Activated T-helper 17 cell treated with anti-CD3 and anti-CD28 coated beads, Interleukin-2, amount 50 U/mL, for 72 hours (primary cell): ENCODE measurements at regions not wholly inside any gene's neighbourhood (a gene's known extent, or its start where the extent isn't known, plus 50 kb on each side); places are given as distances from the start of the nearest gene placed in this dataset.

Experiments
- ATAC-seq: fragments of 150-1000 bp; cut with Tn5 transposase; replicated peaks from 2 replicates; pipeline ENCODE4 v1.10.0; 2021; ENCODE audit warnings: mild to moderate bottlenecking, moderate library complexity
- H3K27ac Mint-ChIP-seq: one replicate; pipeline ENCODE4 v1.8.0; 2022; ENCODE audit warnings: mixed read lengths
- H3K27me3 Mint-ChIP-seq: one replicate; pipeline ENCODE4 v1.8.0; 2022; ENCODE audit warnings: mixed read lengths
- H3K36me3 Mint-ChIP-seq: one replicate; pipeline ENCODE4 v1.8.0; 2022; ENCODE audit warnings: low read depth, mild to moderate bottlenecking, mixed read lengths
- H3K4me1 Mint-ChIP-seq: one replicate; pipeline ENCODE4 v1.8.0; 2022; ENCODE audit warnings: mixed read lengths
- H3K4me3 Mint-ChIP-seq: one replicate; pipeline ENCODE4 v1.8.0; 2022; ENCODE audit warnings: mild to moderate bottlenecking, mixed read lengths
- H3K9me3 Mint-ChIP-seq: one replicate; pipeline ENCODE4 v1.8.0; 2022; ENCODE audit warnings: mixed read lengths

- no peaks in the 10 kb centered on the region for H3K27me3 Mint-ChIP-seq
- no peak for ATAC-seq
- no peaks in the 10 kb centered on the region for H3K36me3 Mint-ChIP-seq
- H3K4me1 Mint-ChIP-seq: no peaks in the 10 kb centered on the region
- H3K9me3 Mint-ChIP-seq: peaks cover 26% of the 10 kb centered on the region
- H3K4me3 Mint-ChIP-seq: no peak overlapping the region
- no peak overlapping the region for H3K27ac Mint-ChIP-seq
Observed at GRCh38 chr12:23463172-23463571, 486.3 kb downstream of the SOX5 start.

- no peaks in the 10 kb centered on the region for H3K36me3 Mint-ChIP-seq
- H3K27ac Mint-ChIP-seq: no peak overlapping the region
- no peak overlapping the region for H3K4me3 Mint-ChIP-seq
- no peaks in the 10 kb centered on the region for H3K27me3 Mint-ChIP-seq
- peaks cover 28% of the 10 kb centered on the region for H3K9me3 Mint-ChIP-seq
- no peak for ATAC-seq
- H3K4me1 Mint-ChIP-seq: no peaks in the 10 kb centered on the region
Observed at GRCh38 chr12:23464241-23464812, 485.1 kb downstream of the SOX5 start.

GRCh38 chr12:23472329-23472971 lies 477.0 kb downstream of the SOX5 start:
- Mint-ChIP-seq H3K9me3 (peaks cover 25% of the 10 kb centered on the region), H3K27ac (no peak overlapping the region), H3K4me1 (no peaks in the 10 kb centered on the region), H3K36me3 (no peaks in the 10 kb centered on the region), H3K4me3 (no peak overlapping the region), H3K27me3 (no peaks in the 10 kb centered on the region)
- ATAC-seq: no peak

GRCh38 chr12:23473071-23473470 lies 476.4 kb downstream of the SOX5 start:
- H3K27ac Mint-ChIP-seq: no peak overlapping the region
- H3K9me3 Mint-ChIP-seq: peaks cover 29% of the 10 kb centered on the region
- no peak overlapping the region for H3K4me3 Mint-ChIP-seq
- H3K36me3 Mint-ChIP-seq: no peaks in the 10 kb centered on the region
- no peaks in the 10 kb centered on the region for H3K27me3 Mint-ChIP-seq
- H3K4me1 Mint-ChIP-seq: no peaks in the 10 kb centered on the region
- no peak for ATAC-seq

GRCh38 chr12:23474438-23474976 lies 475.0 kb downstream of the SOX5 start:
- Mint-ChIP-seq H3K4me1 (no peaks in the 10 kb centered on the region), H3K9me3 (peaks cover 36% of the 10 kb centered on the region), H3K27me3 (no peaks in the 10 kb centered on the region), H3K36me3 (no peaks in the 10 kb centered on the region), H3K4me3 (no peak overlapping the region), H3K27ac (no peak overlapping the region)
- ATAC-seq: no peak
